Endodermal cell (in vitro differentiated cells): ENCODE measurements at regions not wholly inside any gene's neighbourhood (a gene's known extent, or its start where the extent isn't known, plus 50 kb on each side); places are given as distances from the start of the nearest gene placed in this dataset.
A peak's percentile ranks its signal among the peaks of the same experiment; 100 is the strongest.

ENCODE experiments used
- DNase-seq: peaks from one replicate; pipeline ENCODE4 v3.0.0-alpha.2; 2017
- H3K27ac ChIP-seq: 2 replicates; pipeline ENCODE4 v1.5.1; 2013; ENCODE audit warnings: mild to moderate bottlenecking, low read depth, low read length, moderate library complexity
- H3K27me3 ChIP-seq: 2 replicates; pipeline ENCODE4 v1.6.1; 2013; ENCODE audit warnings: mild to moderate bottlenecking, low read length, moderate library complexity; ENCODE audit not compliant: insufficient read depth, control insufficient read depth, poor library complexity, severe bottlenecking
- H3K36me3 ChIP-seq: 2 replicates; pipeline ENCODE4 v1.7.0; 2013; ENCODE audit warnings: mild to moderate bottlenecking, low read length, moderate library complexity; ENCODE audit not compliant: control insufficient read depth, insufficient read depth
- H3K4me1 ChIP-seq: one replicate; pipeline ENCODE4 v1.7.0; 2013; ENCODE audit warnings: low read length; ENCODE audit not compliant: control insufficient read depth, insufficient read depth
- H3K4me3 ChIP-seq: 2 replicates; pipeline ENCODE4 v1.5.1; 2013; ENCODE audit warnings: mild to moderate bottlenecking, low read length, moderate library complexity
- H3K9ac ChIP-seq: 2 replicates; pipeline ENCODE4 v1.6.1; 2013; ENCODE audit warnings: mild to moderate bottlenecking, low read length, moderate library complexity; ENCODE audit not compliant: poor library complexity, severe bottlenecking; ENCODE audit errors: extremely low read depth
- H3K9me3 ChIP-seq: 2 replicates; pipeline ENCODE4 v1.6.1; 2013; ENCODE audit warnings: mild to moderate bottlenecking, low read length, moderate library complexity; ENCODE audit not compliant: control insufficient read depth
- H3K27ac Mint-ChIP-seq: 2 replicates; pipeline ENCODE4 v1.8.0; 2020; ENCODE audit warnings: mixed read lengths
- H3K27me3 Mint-ChIP-seq: 2 replicates; pipeline ENCODE4 v1.8.0; 2021; ENCODE audit warnings: mild to moderate bottlenecking, mixed read lengths; ENCODE audit not compliant: insufficient read depth
- H3K36me3 Mint-ChIP-seq: 2 replicates; pipeline ENCODE4 v1.8.0; 2020; ENCODE audit warnings: low read depth, mixed read lengths
- H3K4me1 Mint-ChIP-seq: 2 replicates; pipeline ENCODE4 v1.8.0; 2020; ENCODE audit warnings: mixed read lengths
- H3K4me3 Mint-ChIP-seq: 2 replicates; pipeline ENCODE4 v1.8.0; 2020; ENCODE audit warnings: mild to moderate bottlenecking, moderate library complexity, mixed read lengths
- H3K9me3 Mint-ChIP-seq: 2 replicates; pipeline ENCODE4 v1.8.0; 2020; ENCODE audit warnings: mild to moderate bottlenecking, mixed read lengths
- WGBS, 2 experiments: methylation state at CpG; one replicate each; pipeline versions ENCODE4 v1.1.5 to v1.1.7; 2013; ENCODE audit warnings: missing lambda C conversion rate in 2 of 2, mixed read lengths in 1 of 2; ENCODE audit not compliant: insufficient coverage in 1 of 2, insufficient read length in 1 of 2; 5-methylcytosine and 5-hydroxymethylcytosine counted together
- TF ChIP-seq, protein P1 (sequence below): fragments of 200-600 bp; sonication (generic); conservative IDR thresholded peaks from 2 replicates; pipeline ENCODE4 v1.5.0; 2021; ENCODE audit warnings: antibody characterized with exemption, mild to moderate bottlenecking

DNA sequence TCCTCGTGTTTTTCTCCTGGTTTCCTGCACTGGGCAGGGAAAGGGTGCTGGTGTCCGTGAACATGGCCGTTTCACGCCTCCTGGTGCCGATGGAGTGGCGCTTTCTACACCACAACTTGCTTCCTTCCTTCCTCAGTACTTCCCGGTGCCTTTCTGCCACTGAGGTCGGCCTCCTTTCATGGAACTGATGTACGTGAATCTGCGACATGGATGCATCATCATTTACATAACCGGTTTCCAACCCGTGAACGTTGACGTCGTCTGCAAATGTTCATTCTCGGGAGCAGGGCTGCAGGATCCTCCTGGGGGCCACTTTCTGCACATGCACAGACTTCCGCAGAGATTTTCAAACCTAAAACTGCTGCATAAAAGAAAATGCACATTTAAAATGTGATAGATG, 474.4 kb downstream of the BRD1 start:
- no peaks in the 10 kb centered on the region for H3K36me3 Mint-ChIP-seq
- Histone ChIP-seq H3K9ac (no peak overlapping the region), H3K36me3 (no peaks in the 10 kb centered on the region), H3K4me3 (no peak overlapping the region), H3K27me3 (no peaks in the 10 kb centered on the region), H3K4me1 (peaks cover 4% of the 10 kb centered on the region), H3K9me3 (no peaks in the 10 kb centered on the region), H3K27ac (no peak overlapping the region)
- 92 to 95% methylated on average over 12 to 17 of the region's 17 CpGs for WGBS, 2 experiments
- peak; percentile 20 for DNase-seq
- H3K27ac Mint-ChIP-seq, result no peak overlapping the region
- TF ChIP-seq, protein P1, sequence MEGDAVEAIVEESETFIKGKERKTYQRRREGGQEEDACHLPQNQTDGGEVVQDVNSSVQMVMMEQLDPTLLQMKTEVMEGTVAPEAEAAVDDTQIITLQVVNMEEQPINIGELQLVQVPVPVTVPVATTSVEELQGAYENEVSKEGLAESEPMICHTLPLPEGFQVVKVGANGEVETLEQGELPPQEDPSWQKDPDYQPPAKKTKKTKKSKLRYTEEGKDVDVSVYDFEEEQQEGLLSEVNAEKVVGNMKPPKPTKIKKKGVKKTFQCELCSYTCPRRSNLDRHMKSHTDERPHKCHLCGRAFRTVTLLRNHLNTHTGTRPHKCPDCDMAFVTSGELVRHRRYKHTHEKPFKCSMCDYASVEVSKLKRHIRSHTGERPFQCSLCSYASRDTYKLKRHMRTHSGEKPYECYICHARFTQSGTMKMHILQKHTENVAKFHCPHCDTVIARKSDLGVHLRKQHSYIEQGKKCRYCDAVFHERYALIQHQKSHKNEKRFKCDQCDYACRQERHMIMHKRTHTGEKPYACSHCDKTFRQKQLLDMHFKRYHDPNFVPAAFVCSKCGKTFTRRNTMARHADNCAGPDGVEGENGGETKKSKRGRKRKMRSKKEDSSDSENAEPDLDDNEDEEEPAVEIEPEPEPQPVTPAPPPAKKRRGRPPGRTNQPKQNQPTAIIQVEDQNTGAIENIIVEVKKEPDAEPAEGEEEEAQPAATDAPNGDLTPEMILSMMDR, result no peak
- peaks cover 6% of the 10 kb centered on the region for H3K4me1 Mint-ChIP-seq
- no peaks in the 10 kb centered on the region for H3K27me3 Mint-ChIP-seq
- H3K9me3 Mint-ChIP-seq, result no peaks in the 10 kb centered on the region
- H3K4me3 Mint-ChIP-seq, result no peak overlapping the region

DNA sequence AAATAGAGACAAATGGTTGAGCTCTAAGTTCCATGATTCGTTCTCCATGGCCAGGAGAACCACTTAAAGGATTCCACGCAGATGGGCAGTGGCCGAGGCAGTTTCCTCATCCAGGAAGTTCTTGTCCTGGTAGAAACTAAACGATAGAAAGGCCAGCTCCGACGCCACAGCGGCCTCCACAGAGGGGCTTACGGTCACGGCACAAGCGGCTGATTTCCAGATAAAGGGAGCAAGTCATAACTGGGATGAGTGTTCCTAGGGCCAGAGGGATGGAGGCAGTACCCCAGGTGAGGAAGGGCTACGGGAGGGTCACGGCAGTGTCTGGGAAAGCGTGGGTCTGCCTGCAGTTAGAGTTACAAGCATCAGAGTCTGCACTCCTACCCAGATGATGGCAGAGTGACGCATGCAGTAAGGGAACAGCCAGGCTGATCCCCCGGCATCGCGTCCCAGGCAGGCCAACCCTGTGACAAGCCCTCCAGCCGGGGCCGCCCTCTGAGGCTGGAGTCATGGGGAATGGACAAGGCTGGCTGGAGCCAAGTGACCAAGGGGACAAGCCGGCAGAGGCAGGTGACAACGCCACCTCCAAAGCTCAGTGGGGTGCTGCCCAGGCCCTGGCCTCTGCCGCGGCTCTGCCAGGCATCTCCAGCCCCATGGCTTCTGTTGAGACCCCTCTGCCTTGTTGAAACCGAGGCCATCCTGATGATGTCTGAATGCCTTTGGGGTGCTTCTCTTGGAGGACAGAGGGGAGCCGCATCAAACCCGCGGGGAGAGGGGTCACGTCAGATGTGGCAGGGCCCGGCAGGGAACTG, 475.1 kb downstream of the BRD1 start:
- Histone ChIP-seq H3K9me3 (no peaks in the 10 kb centered on the region), H3K27ac (no peak overlapping the region), H3K4me3 (no peak overlapping the region), H3K4me1 (peaks cover 4% of the 10 kb centered on the region), H3K9ac (no peak overlapping the region), H3K27me3 (no peaks in the 10 kb centered on the region), H3K36me3 (no peaks in the 10 kb centered on the region)
- no peak overlapping the region for H3K27ac Mint-ChIP-seq
- TF ChIP-seq, protein P1, result no peak
- WGBS, 2 experiments, result 92 to 94% methylated on average over 27 to 29 of the region's 29 CpGs
- no peak overlapping the region for H3K4me3 Mint-ChIP-seq
- peaks cover 6% of the 10 kb centered on the region for H3K4me1 Mint-ChIP-seq
- no peaks in the 10 kb centered on the region for H3K36me3 Mint-ChIP-seq
- H3K27me3 Mint-ChIP-seq, result no peaks in the 10 kb centered on the region
- DNase-seq, result peak; percentile 23
- H3K9me3 Mint-ChIP-seq, result no peaks in the 10 kb centered on the region

DNA sequence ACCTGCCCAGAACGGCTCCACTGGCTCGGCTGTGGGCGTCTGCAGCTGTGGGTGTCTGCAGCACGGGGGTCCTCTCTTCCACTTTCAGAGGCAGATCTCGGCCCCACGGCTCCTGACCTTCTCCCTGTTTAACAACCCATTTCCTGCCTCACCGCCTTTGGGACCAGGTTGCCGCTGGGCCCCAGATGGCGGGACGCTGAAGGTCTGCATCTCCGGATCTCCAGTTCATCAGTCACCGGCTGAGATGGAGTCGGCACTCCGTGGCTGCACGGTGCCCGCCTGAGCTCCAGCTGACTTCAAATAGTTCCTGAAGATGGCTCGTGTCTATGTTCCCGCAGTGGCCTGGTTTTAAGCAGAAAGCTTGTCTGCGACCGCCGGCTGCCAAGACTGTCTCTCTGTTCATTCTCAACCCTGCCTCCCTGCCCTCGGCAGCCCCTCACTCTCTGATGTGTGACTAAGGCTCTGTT, 475.9 kb downstream of the BRD1 start:
- H3K9me3 Mint-ChIP-seq, result no peaks in the 10 kb centered on the region
- Histone ChIP-seq H3K9me3 (no peaks in the 10 kb centered on the region), H3K4me1 (peaks cover 4% of the 10 kb centered on the region), H3K9ac (no peak overlapping the region), H3K4me3 (no peak overlapping the region), H3K27ac (no peak overlapping the region), H3K36me3 (no peaks in the 10 kb centered on the region), H3K27me3 (no peaks in the 10 kb centered on the region)
- TF ChIP-seq, protein P1, result no peak
- no peak overlapping the region for H3K4me3 Mint-ChIP-seq
- 87 to 89% methylated on average over 19 to 22 of the region's 22 CpGs for WGBS, 2 experiments
- peak; percentile 26 for DNase-seq
- H3K4me1 Mint-ChIP-seq, result peaks cover 6% of the 10 kb centered on the region
- no peak overlapping the region for H3K27ac Mint-ChIP-seq
- H3K36me3 Mint-ChIP-seq, result no peaks in the 10 kb centered on the region
- H3K27me3 Mint-ChIP-seq, result no peaks in the 10 kb centered on the region
